HG03135 (cell line): ENCODE measurements at regions not wholly inside any gene's neighbourhood (a gene's known extent, or its start where the extent isn't known, plus 50 kb on each side); places are given as distances from the start of the nearest gene placed in this dataset.
"Not testable (repeated sequence)": the region's sequence is repeated elsewhere in the genome, so short reads cannot be mapped to it uniquely, and the experiment has no call there.

Source experiments
- ATAC-seq: cut with Tn5 transposase; IDR thresholded peaks from one replicate; pipeline ENCODE4 v1.9.1; 2021; ENCODE audit warnings: mild to moderate bottlenecking, moderate library complexity; ENCODE audit not compliant: unreplicated experiment

DNA sequence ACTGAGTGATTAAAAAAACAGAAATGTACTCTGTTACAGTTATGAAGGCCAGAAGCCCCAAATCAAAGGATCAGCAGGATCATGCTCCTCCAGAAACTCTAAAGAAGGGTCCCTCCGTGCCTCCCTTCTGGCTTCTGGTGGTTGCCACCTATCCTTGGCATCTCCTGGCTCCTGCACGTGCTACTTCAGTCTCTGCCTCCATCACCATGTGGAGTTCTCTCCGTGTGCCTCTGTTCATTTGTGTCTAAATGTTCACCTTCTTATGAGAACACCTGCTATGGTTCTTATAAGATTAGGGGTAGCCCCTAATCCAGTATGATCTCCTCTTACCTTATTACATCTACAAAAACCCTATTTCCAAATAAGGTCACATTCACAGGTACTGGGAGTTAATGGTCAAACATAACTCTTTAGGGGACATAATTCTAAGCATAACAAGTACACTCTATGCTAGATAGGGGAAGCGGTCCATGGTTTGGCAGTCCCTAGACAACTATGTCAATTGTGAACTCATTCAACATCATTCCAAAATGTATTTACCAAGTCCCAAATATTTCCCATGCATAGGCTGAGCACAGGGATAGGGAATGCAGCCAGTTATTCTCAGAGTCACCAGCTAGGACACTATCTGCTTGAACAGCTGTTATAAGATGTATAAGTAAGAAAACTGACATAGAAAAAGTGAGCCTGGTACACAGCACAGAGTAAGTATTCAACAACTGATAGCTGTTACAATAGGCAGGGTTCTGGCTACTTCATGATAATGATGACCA lies 295.5 kb upstream of the BOD1L1 start:
- no peak for ATAC-seq

DNA sequence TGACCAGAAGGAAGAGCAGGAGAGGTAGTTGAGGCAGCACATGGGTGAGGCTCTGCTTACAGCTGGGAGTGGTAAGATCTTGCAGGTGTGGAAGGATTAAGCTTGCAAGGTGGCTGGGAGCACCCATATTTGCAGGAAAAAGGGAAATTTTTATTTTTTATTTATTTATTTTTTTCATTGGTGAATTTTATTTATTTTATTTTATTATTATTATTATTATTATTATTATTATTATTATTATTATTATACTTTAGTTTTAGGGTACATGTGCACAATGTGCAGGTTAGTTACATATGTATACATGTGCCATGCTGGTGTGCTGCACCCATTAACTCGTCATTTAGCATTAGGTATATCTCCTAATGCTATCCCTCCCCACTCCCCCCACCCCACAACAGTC lies 297.4 kb upstream of the BOD1L1 start:
- not testable (repeated sequence) for ATAC-seq

DNA sequence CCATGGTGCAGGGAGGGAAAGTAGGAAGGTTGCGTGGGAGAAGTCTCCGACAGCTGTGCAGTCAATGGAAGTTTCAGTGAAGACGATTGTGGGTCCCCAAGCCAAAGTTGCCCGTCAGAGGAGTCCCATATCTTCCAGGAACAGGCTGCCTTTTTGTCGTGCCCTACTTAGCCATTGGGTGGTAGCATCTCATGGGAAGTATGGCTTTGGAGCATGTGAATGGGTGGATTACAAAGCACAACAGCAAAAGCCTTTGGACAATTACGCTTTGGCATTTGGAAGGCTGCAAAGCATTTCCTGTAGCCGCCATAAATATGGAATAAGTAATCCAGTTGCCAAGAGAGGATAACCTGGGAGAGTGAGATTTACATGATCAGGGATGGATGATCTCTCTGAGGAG lies 300.7 kb upstream of the BOD1L1 start:
- no peak for ATAC-seq

DNA sequence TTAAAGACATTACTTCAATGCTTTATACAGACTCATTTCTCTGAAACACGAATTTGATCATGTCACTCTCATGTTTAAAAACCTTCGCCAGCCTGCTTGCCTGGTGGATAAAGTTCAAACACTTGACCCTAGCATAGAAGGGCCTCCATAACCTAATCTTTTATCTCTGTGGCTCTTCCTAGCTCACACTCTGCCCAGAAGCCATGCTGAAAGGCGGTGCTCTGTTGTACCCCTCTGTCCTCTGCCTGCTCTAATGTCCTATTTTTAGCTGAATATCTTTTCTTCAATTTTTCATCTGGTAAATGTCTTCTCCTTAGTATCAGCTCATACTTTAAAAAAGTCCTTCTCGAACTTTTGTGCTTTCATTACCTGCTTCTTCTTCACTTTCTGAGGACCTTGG lies 302.6 kb upstream of the BOD1L1 start:
- no peak for ATAC-seq

DNA sequence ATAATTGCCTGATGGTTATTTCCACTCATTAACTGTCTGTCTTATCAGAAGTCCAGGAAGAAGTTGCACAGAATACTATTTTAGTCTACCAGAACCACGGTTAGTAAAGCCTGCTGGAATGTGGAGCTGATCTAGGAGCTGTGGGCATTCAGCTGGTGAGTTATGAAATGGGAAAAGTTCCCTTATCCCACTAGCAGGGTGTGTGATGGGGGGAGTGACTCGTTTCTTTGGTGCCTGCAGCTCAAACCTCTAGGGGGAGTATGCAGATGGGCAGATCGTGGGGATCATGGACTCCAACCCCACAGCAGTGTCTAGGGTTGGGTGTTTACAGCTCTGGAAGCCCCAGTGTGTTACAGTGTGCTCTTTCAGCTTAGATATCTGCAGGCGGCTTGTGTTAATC lies 305.7 kb upstream of the BOD1L1 start:
- no peak for ATAC-seq

DNA sequence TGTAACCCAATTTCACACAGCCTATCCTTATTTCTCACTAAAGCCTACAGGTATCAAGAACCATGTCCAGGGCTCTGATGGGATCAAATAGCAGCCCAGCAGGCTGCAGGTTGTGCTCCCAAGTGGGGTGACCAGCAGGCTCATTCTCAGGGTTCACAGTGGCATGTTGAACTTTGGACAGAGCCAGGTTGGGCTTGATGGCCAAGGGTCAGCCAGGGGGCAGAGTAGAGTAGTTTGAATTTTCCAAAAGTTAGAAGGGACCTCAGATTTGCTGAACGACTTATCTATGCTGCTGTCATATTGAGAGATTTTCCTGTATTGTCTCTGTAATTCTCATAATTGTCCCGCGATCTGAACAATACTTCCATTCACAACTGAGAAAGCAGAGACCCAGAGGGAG lies 310.8 kb upstream of the BOD1L1 start:
- no peak for ATAC-seq

DNA sequence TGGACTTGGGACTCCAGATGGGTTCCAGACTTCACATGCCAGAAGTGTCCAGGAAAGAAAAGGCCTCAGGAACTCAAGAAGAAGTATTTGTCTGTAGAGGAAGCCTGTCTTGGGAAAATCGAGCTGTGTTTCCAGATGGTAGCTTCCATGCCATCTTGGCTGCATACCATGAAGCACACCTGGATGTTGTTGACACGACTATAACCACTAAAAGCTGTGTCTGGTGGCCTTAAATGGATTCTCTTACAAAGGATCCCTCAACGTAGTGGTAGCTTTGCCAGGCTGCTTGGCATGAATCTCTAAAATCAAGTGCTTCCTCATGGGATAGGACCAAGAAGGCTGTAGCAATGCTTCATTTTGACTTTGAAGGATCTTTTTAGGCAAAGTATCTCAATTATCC lies 313.4 kb upstream of the BOD1L1 start:
- no peak for ATAC-seq

DNA sequence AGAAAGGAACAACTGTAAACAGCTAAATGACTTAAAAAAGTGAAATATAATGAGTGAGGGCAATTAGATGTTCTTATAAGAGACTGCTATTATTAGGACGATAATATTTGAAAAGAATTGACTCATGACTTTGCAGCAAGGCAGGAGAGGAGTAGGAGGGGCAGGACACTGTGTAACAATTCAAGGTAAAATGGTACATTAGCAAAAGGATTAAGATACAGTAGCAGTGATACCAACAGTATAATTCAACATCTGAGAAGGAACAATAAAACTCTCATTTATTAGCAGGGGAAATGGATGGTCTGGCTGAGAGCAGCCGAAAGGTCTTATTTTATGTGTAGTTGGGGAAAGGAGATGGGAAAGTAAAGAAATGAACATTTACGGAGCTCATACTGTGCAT lies 315.5 kb upstream of the BOD1L1 start:
- no peak for ATAC-seq

DNA sequence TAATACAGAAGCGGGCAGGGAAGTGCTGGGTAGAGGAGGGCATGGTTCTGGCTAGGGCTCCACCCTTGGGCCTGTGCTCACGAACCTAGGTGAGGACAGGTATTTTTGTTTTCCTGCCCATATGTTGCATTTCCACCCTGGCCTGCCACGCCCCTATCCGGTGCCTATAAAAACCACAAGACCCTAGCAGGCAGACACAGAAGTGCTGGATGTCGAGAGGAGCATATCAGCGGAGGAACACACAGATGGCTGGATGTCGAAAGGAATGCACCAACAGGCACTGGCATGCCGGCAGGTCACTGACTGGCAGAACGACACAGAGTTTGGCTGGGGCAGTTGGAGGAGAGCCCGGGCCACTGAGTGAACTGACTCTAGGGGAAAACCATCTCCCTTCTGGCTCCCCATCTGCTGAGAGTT lies 316.6 kb upstream of the BOD1L1 start:
- ATAC-seq: no peak

DNA sequence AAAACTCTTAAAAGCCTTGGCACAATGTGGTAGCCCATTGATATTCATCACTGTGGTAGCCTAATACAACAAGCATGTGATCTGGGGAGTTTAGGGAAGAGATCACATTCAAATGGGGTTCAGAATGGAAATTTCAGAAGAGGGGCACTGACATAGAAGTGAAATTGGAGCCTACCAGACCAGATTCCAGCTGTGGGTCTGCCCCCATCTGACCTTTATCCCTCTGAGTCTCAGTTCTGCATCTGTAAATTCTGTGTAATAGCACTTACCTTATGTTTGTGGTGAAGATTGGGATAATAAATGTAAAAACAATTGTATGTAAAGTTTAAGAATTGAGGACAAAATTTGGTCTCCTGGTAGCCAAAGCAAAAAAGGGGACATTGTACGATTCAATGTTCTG lies 320.4 kb upstream of the BOD1L1 start:
- ATAC-seq: no peak

DNA sequence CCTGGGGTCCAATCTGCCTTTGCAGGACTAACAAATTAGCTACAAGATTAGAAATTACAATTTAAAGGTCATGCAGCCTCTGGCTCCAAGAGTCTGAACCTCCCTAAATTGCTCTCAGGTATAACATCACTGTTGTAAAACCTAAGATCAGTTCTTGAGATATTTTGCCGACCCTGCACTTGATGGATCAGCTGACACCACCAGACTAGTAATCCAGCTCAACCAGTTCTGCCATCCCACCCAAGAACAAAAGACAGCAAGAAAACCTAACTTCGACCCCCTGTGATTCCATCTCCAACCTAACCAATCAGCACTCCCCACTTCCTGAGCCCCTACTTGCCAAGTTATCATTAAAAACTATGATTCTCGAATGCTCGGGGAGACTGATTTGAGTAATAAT lies 323.0 kb upstream of the BOD1L1 start:
- no peak for ATAC-seq

DNA sequence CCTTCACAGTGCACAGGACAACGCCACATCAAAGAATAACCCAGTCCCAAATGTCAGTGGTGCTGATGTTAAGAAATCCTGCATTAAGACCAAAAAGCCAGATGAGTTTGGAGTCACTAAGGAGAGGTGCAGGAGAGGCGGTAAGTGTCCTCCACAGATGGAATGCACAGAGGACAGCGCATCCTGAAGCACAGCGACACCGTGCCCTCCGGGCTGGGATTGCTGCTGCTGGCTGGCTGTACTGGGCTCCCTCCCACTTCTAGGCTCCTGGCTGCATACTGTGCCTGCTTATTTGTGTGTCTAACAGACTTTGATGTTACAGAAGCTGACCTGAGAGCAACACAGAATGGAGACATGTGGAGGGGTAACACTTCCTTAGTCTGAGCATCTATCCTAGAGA lies 325.6 kb upstream of the BOD1L1 start:
- ATAC-seq: no peak

DNA sequence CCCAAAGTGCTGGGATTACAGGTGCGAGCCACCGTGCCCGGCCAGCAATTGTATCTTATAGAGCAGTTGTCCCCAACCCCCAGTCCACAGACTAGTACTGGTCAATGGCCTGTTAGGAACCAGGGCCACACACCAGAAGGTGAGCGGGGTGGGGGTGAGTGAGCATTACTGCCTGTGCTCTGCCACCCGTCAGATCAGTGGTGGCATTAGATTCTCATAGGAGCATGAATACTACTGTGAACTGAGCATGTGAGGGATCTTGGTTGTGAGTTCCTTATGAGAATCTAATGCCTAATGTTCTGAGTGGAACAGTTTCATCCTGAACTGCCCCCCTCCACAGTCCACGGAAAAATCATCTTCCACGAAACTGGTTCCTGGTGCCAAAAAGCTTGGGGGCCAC lies 328.0 kb upstream of the BOD1L1 start:
- ATAC-seq: no peak

DNA sequence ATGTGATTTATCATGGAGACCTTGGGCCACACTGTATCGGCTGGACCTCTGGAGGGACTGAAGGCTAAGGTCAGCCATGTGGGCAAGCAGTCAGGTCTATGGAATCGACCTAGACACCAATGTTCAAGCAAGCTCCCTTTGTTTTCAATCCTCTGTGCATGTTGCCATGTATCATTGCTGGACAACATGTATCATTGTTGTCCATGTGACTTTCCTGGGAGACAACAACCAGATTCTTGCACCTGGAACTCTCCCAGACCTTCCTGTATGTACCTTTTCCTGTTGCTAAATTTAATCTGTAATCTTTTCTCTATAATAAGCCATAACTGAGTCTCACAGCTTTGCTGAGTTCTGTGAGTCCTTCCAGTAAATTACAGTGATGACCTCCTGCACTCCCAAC lies 329.4 kb upstream of the BOD1L1 start:
- no peak for ATAC-seq

DNA sequence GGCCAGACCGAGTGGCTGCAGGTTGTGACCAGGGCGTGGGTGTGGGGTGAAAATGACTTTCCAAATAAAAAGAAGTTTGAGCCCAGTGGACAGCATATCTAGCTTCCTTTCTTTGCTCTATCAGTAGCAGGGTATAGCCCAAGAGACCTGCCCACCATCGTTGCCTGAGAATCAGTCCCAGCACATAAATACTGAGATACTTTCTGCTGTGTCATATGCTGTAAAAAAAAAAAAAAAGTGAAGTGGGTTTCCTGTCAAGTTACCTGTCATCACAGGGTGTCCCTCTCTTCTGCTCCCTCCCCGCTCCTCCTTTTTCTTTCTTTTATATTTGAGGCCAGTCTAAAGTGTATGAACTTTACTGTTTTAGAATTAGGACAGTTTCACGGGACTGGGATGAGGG lies 330.3 kb upstream of the BOD1L1 start:
- ATAC-seq: no peak

DNA sequence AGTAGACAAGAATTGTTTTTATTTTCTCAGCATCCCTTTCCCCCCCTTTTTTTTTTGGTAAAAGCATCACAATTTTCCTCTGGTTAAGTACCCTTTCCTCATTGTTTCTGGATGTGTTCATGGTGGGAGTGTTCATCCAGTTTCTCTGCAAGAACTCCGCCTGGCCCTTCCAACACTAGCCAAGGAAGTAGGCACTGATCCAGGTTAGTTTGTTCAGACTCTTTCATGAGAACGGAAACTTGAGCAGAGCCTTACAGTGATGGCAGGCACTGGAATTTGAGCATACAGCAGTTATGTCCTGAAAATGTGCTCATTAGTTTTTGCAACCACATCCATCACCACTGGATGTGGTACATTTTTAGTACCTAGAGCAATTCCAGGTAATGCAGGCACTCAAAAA lies 336.1 kb upstream of the BOD1L1 start:
- no peak for ATAC-seq

DNA sequence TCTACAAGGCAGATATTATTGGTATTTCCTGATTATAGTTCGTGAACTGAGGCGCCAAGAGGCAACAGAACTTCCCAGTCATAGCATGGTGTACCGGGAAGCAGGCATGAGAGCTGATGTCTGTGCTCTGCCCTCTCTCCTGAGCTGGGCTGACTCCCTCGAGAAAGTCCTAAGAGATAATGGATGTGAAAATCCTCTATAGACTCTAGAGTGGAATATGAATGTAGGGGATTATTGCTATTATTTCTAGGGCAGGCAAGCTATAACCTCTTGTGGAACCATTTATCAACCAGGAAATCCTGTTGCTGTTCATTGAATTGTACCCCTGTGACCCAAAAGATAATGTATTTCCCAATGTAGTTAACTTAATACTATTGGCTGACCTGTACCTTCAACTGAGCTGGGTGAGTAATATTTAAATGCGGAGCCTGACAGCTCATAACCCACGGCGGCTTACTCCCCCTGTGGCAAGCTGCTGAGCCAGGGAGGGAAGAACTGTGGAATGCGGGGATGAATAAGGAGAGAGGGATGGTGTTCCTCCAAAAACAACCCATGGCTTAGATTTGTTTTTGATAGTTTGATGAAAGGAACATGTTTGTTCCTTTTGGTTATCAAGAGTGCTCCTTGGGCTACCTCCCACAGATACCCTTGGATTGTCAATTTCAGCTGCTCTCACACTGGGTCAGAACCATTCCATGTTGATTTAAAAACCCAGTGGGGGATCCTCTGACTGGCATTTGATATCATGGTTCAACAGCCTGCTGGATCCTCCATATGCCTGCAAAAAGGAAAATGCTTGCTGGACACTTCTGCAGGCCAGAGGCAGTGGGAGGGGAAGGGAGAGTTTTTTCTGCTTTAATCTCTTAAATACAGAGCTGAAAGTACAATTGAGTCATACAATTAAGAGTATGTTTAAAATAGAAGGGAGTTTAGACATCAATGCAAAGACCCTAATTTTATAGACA lies 339.0 kb upstream of the BOD1L1 start:
- ATAC-seq: no peak

DNA sequence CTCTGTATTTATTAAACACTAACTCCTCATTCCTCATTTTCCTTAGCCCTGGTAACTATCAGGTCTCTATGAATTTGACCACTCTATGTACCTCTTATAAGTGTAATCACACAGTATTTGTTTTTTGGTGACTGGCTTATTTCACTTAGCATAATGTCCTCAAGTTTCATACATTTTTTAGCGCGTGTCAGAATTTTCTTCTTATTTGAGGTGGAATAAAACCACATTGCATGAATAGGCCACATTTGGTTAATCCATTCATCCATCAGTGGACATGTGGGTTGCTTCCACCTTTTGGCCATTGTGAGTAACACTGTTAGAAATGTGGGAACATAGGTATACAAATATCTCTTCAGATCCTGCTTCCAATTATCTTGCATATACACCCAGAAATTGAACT lies 341.2 kb upstream of the BOD1L1 start:
- no peak for ATAC-seq

DNA sequence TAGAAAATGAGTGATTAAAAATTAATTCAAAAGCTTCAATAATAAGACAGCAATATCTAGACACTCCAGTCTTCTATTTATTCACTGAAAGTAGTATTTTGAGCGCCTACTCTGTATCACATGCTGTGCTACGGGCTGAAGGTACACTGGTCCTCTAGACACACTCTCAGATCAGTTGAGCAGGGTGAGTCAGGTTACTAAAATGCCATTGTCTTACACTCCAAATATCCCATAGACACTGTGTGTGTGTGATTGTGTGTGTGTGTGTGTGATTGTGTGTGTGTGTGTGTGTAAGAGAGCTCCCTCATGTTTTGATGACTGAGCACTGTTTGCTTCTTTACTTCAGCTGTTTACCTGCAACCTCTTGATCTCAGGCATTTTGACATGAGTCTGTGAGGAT lies 342.8 kb upstream of the BOD1L1 start:
- ATAC-seq: no peak

DNA sequence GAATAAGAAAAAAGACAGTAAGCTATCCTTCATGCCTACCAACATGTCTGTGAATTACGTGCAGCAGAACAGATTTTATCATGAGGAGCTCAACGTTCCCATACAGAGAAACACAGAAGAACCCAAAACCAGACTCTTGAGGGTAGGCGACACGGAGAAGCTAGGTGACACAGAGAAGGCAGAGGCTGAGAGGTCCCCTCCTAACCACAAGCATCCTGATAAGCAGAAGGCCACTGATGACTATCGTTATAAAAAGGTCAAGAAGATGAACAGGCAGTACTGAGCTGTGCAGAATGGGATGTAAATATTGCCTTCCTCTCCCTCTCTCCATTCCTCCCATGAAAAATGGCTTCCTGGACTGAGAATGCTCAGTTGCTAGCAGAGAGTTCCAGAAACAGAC lies 350.2 kb upstream of the BOD1L1 start:
- no peak for ATAC-seq

DNA sequence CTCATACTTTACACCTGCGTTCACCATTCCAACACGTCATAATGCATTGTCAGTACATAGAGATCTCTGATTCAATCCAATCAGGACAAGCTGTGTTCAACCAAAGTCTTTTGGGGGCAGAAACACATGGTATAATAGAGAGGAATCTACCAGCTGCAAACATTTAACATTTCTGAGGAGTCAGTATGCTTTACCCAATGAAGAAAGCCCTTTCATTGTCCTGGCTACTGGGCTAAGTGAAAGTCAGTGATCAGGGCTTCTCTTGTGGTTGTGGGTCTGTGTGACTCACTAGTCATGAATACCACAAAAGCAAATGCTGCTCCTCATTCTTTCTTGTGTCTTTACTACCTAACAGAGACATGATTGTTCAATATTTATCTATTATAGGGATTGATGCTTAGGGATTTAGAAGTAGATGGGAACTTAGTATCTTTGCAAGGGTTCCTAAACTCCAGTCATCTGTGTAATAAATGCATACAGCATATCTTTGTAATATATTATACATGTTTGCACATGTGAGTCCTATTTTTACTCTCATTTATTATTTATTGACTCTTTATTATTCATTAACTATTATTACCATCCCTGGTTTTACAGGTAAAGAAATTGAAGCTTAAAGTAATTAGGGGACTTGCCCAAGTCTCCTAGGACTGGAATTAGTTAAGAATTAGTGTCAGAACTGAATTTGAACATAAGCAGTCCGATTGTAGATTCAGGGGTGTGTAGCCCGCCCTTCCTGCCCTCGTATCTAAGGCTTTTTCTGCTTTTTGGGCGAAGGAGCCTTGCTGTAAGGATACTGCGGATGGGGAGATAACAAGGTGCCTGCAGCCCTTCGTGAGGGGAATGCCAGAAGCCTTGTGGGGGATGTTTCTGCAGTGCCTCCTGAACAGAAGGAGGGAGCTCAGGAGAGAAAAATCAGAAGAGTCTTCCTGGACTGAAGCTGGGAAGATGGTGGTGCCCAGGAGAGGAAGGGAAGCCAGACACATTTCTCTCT lies 353.1 kb upstream of the BOD1L1 start:
- peak; percentile 53 for ATAC-seq
